Prostate gland (tissue), 2 donors: ENCODE measurements at regions not wholly inside any gene's neighbourhood (a gene's known extent, or its start where the extent isn't known, plus 50 kb on each side); places are given as distances from the start of the nearest gene placed in this dataset.

ENCODE experiments used
- POLR2A ChIP-seq: fragments of 450-650 bp; IDR thresholded peaks from one replicate; pipeline ENCODE4 v1.6.1; 2016; ENCODE audit warnings: antibody characterized with exemption, mild to moderate bottlenecking
- POLR2AphosphoS5 ChIP-seq: sonication (generic); formaldehyde crosslinking; IDR thresholded peaks from one replicate; pipeline ENCODE4 v1.6.1; 2017; ENCODE audit warnings: antibody characterized with exemption
- TF ChIP-seq, protein P1 (sequence below), 4 experiments: fragments of 200-600 bp in 2 of 4; fragments of 450-650 bp in 2 of 4; sonication (generic) in 2 of 4; IDR thresholded peaks; 1 replicate in 3 of 4; 2 replicates in 1 of 4; pipeline ENCODE4 v1.5.1; 2016 to 2019; ENCODE audit warnings: antibody characterized with exemption in 4 of 4, mild to moderate bottlenecking in 2 of 4, moderate library complexity in 2 of 4

DNA sequence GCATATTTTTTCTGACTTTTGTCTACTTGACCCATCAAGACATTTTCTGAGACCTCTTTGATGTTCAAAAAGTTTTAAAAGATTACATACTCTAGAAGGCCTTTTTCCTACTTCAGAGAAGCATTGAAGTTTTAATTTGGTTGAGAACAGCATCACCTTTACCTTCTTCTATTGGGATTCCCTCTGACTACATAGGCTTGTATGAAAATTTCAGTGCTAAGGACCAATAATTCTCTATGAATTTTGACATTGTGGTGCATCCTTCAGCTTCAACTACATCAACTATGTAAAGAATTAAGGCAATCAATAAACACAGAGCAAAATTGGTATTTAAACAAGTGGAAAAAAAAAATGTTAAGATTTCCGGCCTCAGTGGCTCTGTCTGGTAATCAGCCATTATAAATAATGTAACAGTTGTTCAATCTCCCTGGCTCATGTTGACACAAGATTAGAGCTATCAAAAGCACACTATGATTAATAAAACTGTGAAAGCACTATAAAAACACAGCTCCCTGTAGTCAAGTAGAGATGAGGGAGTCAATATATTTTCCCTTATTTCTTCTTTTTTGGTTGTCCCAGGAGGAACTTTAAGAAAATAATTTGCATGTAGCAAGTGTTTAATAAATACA lies 627.0 kb upstream of the SYT4 start:
- TF ChIP-seq, protein P1, sequence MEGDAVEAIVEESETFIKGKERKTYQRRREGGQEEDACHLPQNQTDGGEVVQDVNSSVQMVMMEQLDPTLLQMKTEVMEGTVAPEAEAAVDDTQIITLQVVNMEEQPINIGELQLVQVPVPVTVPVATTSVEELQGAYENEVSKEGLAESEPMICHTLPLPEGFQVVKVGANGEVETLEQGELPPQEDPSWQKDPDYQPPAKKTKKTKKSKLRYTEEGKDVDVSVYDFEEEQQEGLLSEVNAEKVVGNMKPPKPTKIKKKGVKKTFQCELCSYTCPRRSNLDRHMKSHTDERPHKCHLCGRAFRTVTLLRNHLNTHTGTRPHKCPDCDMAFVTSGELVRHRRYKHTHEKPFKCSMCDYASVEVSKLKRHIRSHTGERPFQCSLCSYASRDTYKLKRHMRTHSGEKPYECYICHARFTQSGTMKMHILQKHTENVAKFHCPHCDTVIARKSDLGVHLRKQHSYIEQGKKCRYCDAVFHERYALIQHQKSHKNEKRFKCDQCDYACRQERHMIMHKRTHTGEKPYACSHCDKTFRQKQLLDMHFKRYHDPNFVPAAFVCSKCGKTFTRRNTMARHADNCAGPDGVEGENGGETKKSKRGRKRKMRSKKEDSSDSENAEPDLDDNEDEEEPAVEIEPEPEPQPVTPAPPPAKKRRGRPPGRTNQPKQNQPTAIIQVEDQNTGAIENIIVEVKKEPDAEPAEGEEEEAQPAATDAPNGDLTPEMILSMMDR (IDR thresholded peaks at IDR 0.05): no peak
- TF ChIP-seq POLR2A (no peak), POLR2AphosphoS5 (no peak)
